A673 (cell line): ENCODE measurements at regions not wholly inside any gene's neighbourhood (a gene's known extent, or its start where the extent isn't known, plus 50 kb on each side); places are given as distances from the start of the nearest gene placed in this dataset.

ENCODE experiments used
- BruUV-seq: library from RNA; stranded (reverse); fragments of 400-500 nt; replicated peaks from 2 replicates; lab custom pipeline; 2021; lab: Mats Ljungman, UMichigan
- CTCF ChIA-PET: fragments of 300-600 bp; sonication (Branson Sonifier 250); formaldehyde crosslinking; loops from one replicate; lab custom pipeline; 2022; ENCODE audit warnings: antibody characterized with exemption; lab: Charles Lee
- POLR2A ChIA-PET: fragments of 300-600 bp; sonication (Branson Sonifier 250); formaldehyde crosslinking; loops from one replicate; lab custom pipeline; 2022; ENCODE audit warnings: antibody characterized with exemption; ENCODE audit not compliant: low non-redundant PET; lab: Charles Lee
- DNase-seq: peaks from one replicate; pipeline ENCODE4 v3.0.0-alpha.2; 2015; ENCODE audit warnings: low spot score
- H3K27ac ChIP-seq: fragments of 200-600 bp; sonication (generic); 2 replicates; pipeline ENCODE4 v1.5.1; 2016; ENCODE audit warnings: mixed run types, low read depth, mild to moderate bottlenecking, mixed read lengths, antibody characterized with exemption, low read length; ENCODE audit not compliant: poor library complexity, severe bottlenecking
- H3K27me3 ChIP-seq: fragments of 200-600 bp; sonication (generic); replicated peaks from 2 replicates; pipeline ENCODE4 v1.6.1; 2017; ENCODE audit warnings: mixed run types, low read depth, mild to moderate bottlenecking, mixed read lengths, antibody characterized with exemption, low read length; ENCODE audit not compliant: insufficient read depth, poor library complexity
- H3K36me3 ChIP-seq: fragments of 200-600 bp; sonication (generic); 2 replicates; pipeline ENCODE4 v1.6.1; 2016; ENCODE audit warnings: mixed run types, mild to moderate bottlenecking, mixed read lengths, antibody characterized with exemption, low read length; ENCODE audit not compliant: insufficient read depth, poor library complexity, severe bottlenecking
- H3K4me1 ChIP-seq: fragments of 200-600 bp; sonication (generic); 2 replicates; pipeline ENCODE4 v1.6.1; 2017; ENCODE audit warnings: mixed run types, mild to moderate bottlenecking, mixed read lengths, antibody characterized with exemption, low read length; ENCODE audit not compliant: insufficient read depth, poor library complexity, severe bottlenecking
- H3K4me3 ChIP-seq: fragments of 200-600 bp; sonication (generic); 2 replicates; pipeline ENCODE4 v1.5.1; 2016; ENCODE audit warnings: low read depth, mixed run types, mild to moderate bottlenecking, mixed read lengths, low read length; ENCODE audit not compliant: poor library complexity, severe bottlenecking
- H3K9me3 ChIP-seq: fragments of 200-600 bp; sonication (generic); 2 replicates; pipeline ENCODE4 v1.6.1; 2016; ENCODE audit warnings: mixed run types, low read depth, mild to moderate bottlenecking, mixed read lengths, antibody characterized with exemption, low read length; ENCODE audit not compliant: poor library complexity, severe bottlenecking
- EZH2 ChIP-seq: fragments of 200-600 bp; sonication (generic); IDR thresholded peaks from 2 replicates; pipeline ENCODE4 v1.6.1; 2017; ENCODE audit warnings: borderline replicate concordance, low read depth, mild to moderate bottlenecking, mixed read lengths, antibody characterized with exemption, low read length; ENCODE audit not compliant: poor library complexity, severe bottlenecking
- intact Hi-C: fragments of 100-400 bp; cut with micrococcal nuclease; formaldehyde crosslinking; loops from one replicate; pipeline ENCODE4 v1.10.0; 2022; ENCODE audit not compliant: unreplicated experiment
- TF ChIP-seq, protein P1 (sequence below): fragments of 300-800, 200-600 bp; sonication (generic); conservative IDR thresholded peaks from 2 replicates; pipeline ENCODE4 v1.5.1; 2017; ENCODE audit warnings: low read depth, mild to moderate bottlenecking, antibody characterized with exemption, low read length, moderate library complexity, mixed read lengths

DNA sequence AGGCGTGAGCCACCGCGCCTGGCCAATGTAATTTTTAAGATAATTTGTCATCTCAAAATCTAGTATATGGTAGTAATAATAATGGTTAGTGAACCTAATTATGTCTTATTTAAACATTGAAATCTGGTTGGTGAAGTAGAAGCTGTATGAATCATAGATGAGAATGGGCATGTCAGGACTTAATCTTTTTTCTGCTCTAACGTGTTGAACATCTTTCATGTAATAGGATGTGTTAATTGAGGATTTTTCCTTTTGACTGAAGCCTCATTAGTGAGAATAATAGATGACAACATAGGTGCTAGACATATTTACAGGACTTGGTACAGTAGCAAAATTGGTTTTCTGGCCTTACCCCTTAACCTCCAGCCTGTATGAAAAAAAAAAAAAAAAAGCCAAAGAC lies 835.6 kb downstream of the IGSF11 start:
- Histone ChIP-seq H3K9me3 (peaks cover 37% of the 10 kb centered on the region), H3K27me3 (no peaks in the 10 kb centered on the region), H3K36me3 (no peaks in the 10 kb centered on the region), H3K27ac (no peak overlapping the region), H3K4me1 (no peaks in the 10 kb centered on the region), H3K4me3 (no peak overlapping the region)
- ChIA-PET POLR2A (no interaction called here), CTCF (no interaction called here)
- intact Hi-C loops = no loop called here
- no peak for DNase-seq
- TF ChIP-seq, protein P1, sequence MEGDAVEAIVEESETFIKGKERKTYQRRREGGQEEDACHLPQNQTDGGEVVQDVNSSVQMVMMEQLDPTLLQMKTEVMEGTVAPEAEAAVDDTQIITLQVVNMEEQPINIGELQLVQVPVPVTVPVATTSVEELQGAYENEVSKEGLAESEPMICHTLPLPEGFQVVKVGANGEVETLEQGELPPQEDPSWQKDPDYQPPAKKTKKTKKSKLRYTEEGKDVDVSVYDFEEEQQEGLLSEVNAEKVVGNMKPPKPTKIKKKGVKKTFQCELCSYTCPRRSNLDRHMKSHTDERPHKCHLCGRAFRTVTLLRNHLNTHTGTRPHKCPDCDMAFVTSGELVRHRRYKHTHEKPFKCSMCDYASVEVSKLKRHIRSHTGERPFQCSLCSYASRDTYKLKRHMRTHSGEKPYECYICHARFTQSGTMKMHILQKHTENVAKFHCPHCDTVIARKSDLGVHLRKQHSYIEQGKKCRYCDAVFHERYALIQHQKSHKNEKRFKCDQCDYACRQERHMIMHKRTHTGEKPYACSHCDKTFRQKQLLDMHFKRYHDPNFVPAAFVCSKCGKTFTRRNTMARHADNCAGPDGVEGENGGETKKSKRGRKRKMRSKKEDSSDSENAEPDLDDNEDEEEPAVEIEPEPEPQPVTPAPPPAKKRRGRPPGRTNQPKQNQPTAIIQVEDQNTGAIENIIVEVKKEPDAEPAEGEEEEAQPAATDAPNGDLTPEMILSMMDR = no peak
- no peak for TF ChIP-seq EZH2
- no TSS peak for BruUV-seq

DNA sequence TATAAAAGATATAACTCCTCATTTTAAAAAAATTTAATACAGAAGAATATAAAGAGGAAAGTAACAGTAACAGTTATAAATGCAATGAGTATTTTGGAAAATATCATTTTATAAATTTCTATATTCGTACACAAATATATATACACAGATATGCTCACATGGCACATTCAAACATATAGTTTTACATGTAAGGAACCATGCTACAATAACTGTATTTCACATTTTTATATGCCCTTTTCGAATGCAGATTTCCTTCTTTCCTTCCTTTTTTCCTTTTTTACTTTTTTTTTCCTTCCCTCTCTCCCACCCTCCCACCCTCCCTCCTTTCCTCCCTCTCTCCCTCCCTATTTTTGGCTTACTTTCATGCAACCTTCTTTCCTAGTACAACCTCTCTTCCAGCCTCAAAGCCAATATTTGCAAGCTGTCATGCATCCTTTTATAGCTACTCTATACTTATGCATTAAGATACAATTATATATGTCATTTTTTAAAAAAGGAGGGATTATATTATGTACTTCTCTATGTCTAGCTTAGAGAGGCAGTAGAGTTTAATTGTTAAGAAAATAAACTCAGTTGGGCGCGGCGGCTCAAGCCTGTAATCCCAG lies 830.5 kb downstream of the IGSF11 start:
- H3K4me1 ChIP-seq = no peaks in the 10 kb centered on the region
- intact Hi-C loops = no loop called here

DNA sequence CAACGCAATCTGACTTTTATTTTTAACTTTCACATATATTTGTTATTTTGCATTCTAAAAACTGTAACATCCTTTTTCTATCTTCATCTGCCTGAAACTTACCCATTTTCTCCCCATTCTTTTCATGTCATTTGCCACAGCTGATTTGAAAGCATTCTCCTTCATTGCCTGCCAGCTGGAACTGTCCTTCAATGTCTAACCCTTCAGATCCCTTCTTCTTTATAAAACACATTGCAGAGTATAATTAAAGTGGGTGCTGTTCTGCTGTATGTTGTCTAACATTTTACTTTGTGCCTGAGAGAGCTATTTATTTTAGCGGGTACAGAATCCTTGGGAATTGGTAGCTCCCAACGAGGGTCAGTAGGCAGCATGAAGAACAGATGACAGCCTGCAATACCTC lies 827.4 kb downstream of the IGSF11 start:
- no peaks in the 10 kb centered on the region for H3K36me3 ChIP-seq
- POLR2A ChIA-PET = no interaction called here
- intact Hi-C loops = no loop called here
- CTCF ChIA-PET = no interaction called here
- BruUV-seq = no TSS peak
- H3K27ac ChIP-seq = no peak overlapping the region
- TF ChIP-seq EZH2 = no peak
- TF ChIP-seq, protein P1 = no peak
- H3K4me3 ChIP-seq = no peak overlapping the region
- no peaks in the 10 kb centered on the region for H3K27me3 ChIP-seq
- DNase-seq = no peak
- H3K9me3 ChIP-seq = no peaks in the 10 kb centered on the region
- H3K4me1 ChIP-seq = no peaks in the 10 kb centered on the region

More for the DNA sequence above, 830.5 kb downstream of the IGSF11 start:
- Histone ChIP-seq H3K27ac (no peak overlapping the region), H3K27me3 (no peaks in the 10 kb centered on the region), H3K9me3 (peaks cover 11% of the 10 kb centered on the region), H3K4me3 (no peak overlapping the region), H3K36me3 (no peaks in the 10 kb centered on the region)
- no TSS peak for BruUV-seq
- POLR2A ChIA-PET = no interaction called here
- DNase-seq = no peak
- TF ChIP-seq, protein P1 = no peak
- TF ChIP-seq EZH2 = no peak
- CTCF ChIA-PET = no interaction called here
